MM.1S (cell line): ENCODE measurements at regions not wholly inside any gene's neighbourhood (a gene's known extent, or its start where the extent isn't known, plus 50 kb on each side); places are given as distances from the start of the nearest gene placed in this dataset.

Experiments used
- DNase-seq: peaks from one replicate; pipeline ENCODE4 v3.0.0-alpha.2; 2015
- H2AFZ ChIP-seq: fragments of 300-600 bp; sonication (generic); 2 replicates; pipeline ENCODE4 v1.6.0; 2016; ENCODE audit warnings: antibody characterized with exemption, low read length
- H3F3A ChIP-seq: fragments of 300-600 bp; sonication (generic); 2 replicates; pipeline ENCODE4 v1.6.1; 2016; ENCODE audit warnings: mild to moderate bottlenecking, antibody characterized with exemption, low read length, moderate library complexity, mixed read lengths; ENCODE audit not compliant: insufficient read depth
- H3K27ac ChIP-seq: fragments of 300-600 bp; sonication (generic); 2 replicates; pipeline ENCODE4 v1.5.1; 2016; ENCODE audit warnings: mild to moderate bottlenecking, low read length
- H3K27me3 ChIP-seq: fragments of 300-600 bp; sonication (generic); replicated peaks from 2 replicates; pipeline ENCODE4 v1.6.0; 2016; ENCODE audit warnings: low read length; ENCODE audit not compliant: insufficient read depth
- H3K36me3 ChIP-seq: fragments of 300-600 bp; sonication (generic); replicated peaks from 2 replicates; pipeline ENCODE4 v1.6.1; 2016; ENCODE audit warnings: mild to moderate bottlenecking, low read length, mixed read lengths; ENCODE audit not compliant: insufficient read depth
- H3K4me1 ChIP-seq: fragments of 300-600 bp; sonication (generic); 2 replicates; pipeline ENCODE4 v1.6.1; 2016; ENCODE audit warnings: low read length, mixed read lengths
- H3K4me2 ChIP-seq: fragments of 300-600 bp; sonication (generic); 2 replicates; pipeline ENCODE4 v1.6.0; 2016; ENCODE audit warnings: low read depth, low read length
- H3K4me3 ChIP-seq: fragments of 300-600 bp; sonication (generic); 2 replicates; pipeline ENCODE4 v1.5.1; 2016; ENCODE audit warnings: low read length, mixed read lengths
- H3K79me2 ChIP-seq: fragments of 300-600 bp; sonication (generic); 2 replicates; pipeline ENCODE4 v1.6.1; 2016; ENCODE audit warnings: mixed run types, low read length, mixed read lengths
- H3K9ac ChIP-seq: fragments of 300-600 bp; sonication (generic); 2 replicates; pipeline ENCODE4 v1.6.1; 2016; ENCODE audit warnings: low read length, mixed read lengths
- H3K9me2 ChIP-seq: fragments of 300-600 bp; sonication (generic); replicated peaks from 2 replicates; pipeline ENCODE4 v1.6.1; 2016; ENCODE audit warnings: mild to moderate bottlenecking, low read length, mixed read lengths; ENCODE audit not compliant: insufficient read depth
- H3K9me3 ChIP-seq: fragments of 300-600 bp; sonication (generic); replicated peaks from 2 replicates; pipeline ENCODE4 v1.6.1; 2016; ENCODE audit warnings: mild to moderate bottlenecking, low read length, mixed read lengths; ENCODE audit not compliant: insufficient read depth
- H4K20me1 ChIP-seq: fragments of 300-600 bp; sonication (generic); 2 replicates; pipeline ENCODE4 v1.6.1; 2016; ENCODE audit warnings: mild to moderate bottlenecking, low read length, moderate library complexity, mixed read lengths; ENCODE audit not compliant: insufficient read depth
- CTCF ChIP-seq: fragments of 300-600 bp; sonication (generic); IDR thresholded peaks from 2 replicates; pipeline ENCODE4 v1.5.1; 2016; ENCODE audit warnings: antibody characterized with exemption, low read length, mixed read lengths
- EZH2 ChIP-seq: fragments of 300-600 bp; sonication (generic); optimal IDR thresholded peaks from 2 replicates; pipeline ENCODE3; 2017; ENCODE audit warnings: low read depth, mild to moderate bottlenecking, antibody characterized with exemption, low read length, mixed read lengths
- EZH2phosphoT487 ChIP-seq: fragments of 300-600 bp; sonication (generic); IDR thresholded peaks from 2 replicates; pipeline ENCODE4 v1.6.1; 2018; ENCODE audit warnings: antibody characterized with exemption, low read length

DNA sequence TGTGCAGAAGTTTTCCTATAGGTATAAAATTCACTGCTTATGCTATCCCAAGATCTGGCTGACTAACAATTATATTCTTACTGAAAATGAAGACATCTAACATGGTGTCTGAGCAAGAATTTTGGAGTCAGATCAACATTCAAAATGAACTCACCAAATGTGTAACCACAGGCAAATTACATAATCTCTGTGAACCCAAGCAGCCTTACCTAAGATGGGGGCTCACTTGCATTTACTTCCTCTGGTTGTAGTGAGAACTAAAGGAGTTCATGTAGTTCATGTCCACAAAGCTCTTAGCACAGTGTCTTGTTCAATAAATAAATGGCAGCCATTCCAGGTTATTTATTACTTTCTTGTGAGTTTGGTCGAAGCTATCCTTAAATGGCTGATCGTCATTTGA, 163.9 kb upstream of the LCORL start:
- H3K9ac ChIP-seq, result no peak overlapping the region
- H3F3A ChIP-seq, result no peaks in the 10 kb centered on the region
- no peaks in the 10 kb centered on the region for H3K9me3 ChIP-seq
- no peaks in the 10 kb centered on the region for H3K4me1 ChIP-seq
- no peak for DNase-seq
- no peak overlapping the region for H3K27ac ChIP-seq
- H3K4me3 ChIP-seq, result no peak overlapping the region
- H3K36me3 ChIP-seq, result no peaks in the 10 kb centered on the region
- TF ChIP-seq EZH2 (no peak), EZH2phosphoT487 (no peak), CTCF (no peak)
- H4K20me1 ChIP-seq, result no peaks in the 10 kb centered on the region
- no peaks in the 10 kb centered on the region for H3K79me2 ChIP-seq
- H2AFZ ChIP-seq, result no peak overlapping the region
- no peaks in the 10 kb centered on the region for H3K27me3 ChIP-seq
- H3K9me2 ChIP-seq, result no peaks in the 10 kb centered on the region
- H3K4me2 ChIP-seq, result no peak overlapping the region

GRCh38 chr4:18180892-18181291, 159.3 kb upstream of the LCORL start:
- Histone ChIP-seq H3K9me3 (no peaks in the 10 kb centered on the region), H3K9ac (no peak overlapping the region), H3K27ac (no peak overlapping the region), H3K36me3 (no peaks in the 10 kb centered on the region), H3K4me1 (no peaks in the 10 kb centered on the region), H3K4me3 (no peak overlapping the region), H3K4me2 (no peak overlapping the region), H3K79me2 (no peaks in the 10 kb centered on the region), H2AFZ (no peak overlapping the region), H3K27me3 (no peaks in the 10 kb centered on the region), H3K9me2 (no peaks in the 10 kb centered on the region), H4K20me1 (no peaks in the 10 kb centered on the region), H3F3A (no peaks in the 10 kb centered on the region)
- TF ChIP-seq CTCF, result no peak
- no peak for TF ChIP-seq EZH2phosphoT487
- no peak for TF ChIP-seq EZH2
- DNase-seq, result no peak

- no peaks in the 10 kb centered on the region for H3K4me1 ChIP-seq
- no peak overlapping the region for H3K9ac ChIP-seq
- no peaks in the 10 kb centered on the region for H3K9me3 ChIP-seq
- H4K20me1 ChIP-seq, result no peaks in the 10 kb centered on the region
- no peaks in the 10 kb centered on the region for H3K9me2 ChIP-seq
- TF ChIP-seq CTCF (no peak), EZH2 (no peak), EZH2phosphoT487 (no peak)
- H3K27ac ChIP-seq, result no peak overlapping the region
- H3F3A ChIP-seq, result no peaks in the 10 kb centered on the region
- no peak for DNase-seq
- no peak overlapping the region for H2AFZ ChIP-seq
- H3K27me3 ChIP-seq, result no peaks in the 10 kb centered on the region
- H3K79me2 ChIP-seq, result no peaks in the 10 kb centered on the region
- no peaks in the 10 kb centered on the region for H3K36me3 ChIP-seq
- H3K4me3 ChIP-seq, result no peak overlapping the region
- no peak overlapping the region for H3K4me2 ChIP-seq
Measured at GRCh38 chr4:18180122-18180521, 158.6 kb upstream of the LCORL start.

DNA sequence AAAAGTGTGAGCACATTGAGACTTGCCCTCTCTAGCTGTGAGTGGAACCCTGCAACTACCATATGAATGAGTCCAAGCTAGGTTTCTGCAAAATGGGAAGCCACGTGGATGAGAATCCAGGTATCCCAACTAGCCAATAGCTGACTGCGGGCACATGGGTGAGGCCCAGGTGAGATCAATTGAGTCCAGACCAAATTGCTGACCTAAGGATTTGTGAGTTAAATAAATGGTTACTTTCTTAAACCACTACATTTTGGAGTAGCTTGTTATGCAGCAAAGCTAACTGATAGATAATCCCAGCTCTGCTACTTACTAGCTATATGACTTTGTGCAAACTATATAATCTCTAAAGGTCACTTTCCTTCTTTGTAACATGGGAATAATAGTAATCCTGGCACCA, 150.3 kb upstream of the LCORL start:
- Histone ChIP-seq H3K36me3 (no peaks in the 10 kb centered on the region), H3K4me3 (no peak overlapping the region), H3K79me2 (no peaks in the 10 kb centered on the region), H3K4me1 (no peaks in the 10 kb centered on the region), H3K27me3 (no peaks in the 10 kb centered on the region), H3K4me2 (no peak overlapping the region), H2AFZ (no peak overlapping the region), H4K20me1 (no peaks in the 10 kb centered on the region), H3K9ac (no peak overlapping the region), H3K9me2 (no peaks in the 10 kb centered on the region), H3K9me3 (no peaks in the 10 kb centered on the region), H3K27ac (no peak overlapping the region), H3F3A (no peaks in the 10 kb centered on the region)
- TF ChIP-seq EZH2, result no peak
- no peak for TF ChIP-seq EZH2phosphoT487
- DNase-seq, result no peak
